ENCODE measurements at regions not wholly inside any gene's neighbourhood (a gene's known extent, or its start where the extent isn't known, plus 50 kb on each side); places are given as distances from the start of the nearest gene placed in this dataset.
"Not testable (repeated sequence)": the region's sequence is repeated elsewhere in the genome, so short reads cannot be mapped to it uniquely, and the experiment has no call there.

DNA sequence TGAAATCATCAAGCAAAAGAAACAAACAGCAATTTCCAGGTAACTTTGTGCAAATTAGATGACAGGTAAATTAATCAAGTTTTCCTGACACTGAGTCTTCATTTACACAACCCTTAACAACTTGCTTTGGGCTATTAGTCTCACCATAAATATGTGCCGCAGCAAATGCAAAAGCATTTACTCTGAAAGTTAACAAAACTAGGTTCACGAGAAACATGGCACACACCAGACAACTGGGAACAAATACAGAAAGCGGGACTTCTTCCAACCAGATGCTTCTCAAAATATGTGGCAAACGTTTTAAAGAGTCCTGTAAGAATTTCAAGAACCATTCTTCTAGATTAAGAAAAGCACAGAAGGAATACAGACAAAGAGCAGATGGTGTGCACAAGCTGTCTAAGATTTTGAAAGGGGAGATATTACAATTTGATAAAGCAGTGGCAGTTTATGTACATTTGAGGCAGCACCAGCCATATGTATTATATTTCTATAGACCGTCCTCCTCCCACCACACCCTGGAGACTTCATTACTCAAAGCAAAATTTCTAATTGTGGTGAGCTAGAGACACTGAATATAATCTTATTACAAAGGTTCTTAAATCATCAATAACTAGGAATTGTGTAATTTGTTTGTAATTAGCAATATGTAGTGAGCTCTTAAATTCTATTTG is 192.5 kb upstream of the ADAMTS3 start:
- TF ChIP-seq, protein P1, sequence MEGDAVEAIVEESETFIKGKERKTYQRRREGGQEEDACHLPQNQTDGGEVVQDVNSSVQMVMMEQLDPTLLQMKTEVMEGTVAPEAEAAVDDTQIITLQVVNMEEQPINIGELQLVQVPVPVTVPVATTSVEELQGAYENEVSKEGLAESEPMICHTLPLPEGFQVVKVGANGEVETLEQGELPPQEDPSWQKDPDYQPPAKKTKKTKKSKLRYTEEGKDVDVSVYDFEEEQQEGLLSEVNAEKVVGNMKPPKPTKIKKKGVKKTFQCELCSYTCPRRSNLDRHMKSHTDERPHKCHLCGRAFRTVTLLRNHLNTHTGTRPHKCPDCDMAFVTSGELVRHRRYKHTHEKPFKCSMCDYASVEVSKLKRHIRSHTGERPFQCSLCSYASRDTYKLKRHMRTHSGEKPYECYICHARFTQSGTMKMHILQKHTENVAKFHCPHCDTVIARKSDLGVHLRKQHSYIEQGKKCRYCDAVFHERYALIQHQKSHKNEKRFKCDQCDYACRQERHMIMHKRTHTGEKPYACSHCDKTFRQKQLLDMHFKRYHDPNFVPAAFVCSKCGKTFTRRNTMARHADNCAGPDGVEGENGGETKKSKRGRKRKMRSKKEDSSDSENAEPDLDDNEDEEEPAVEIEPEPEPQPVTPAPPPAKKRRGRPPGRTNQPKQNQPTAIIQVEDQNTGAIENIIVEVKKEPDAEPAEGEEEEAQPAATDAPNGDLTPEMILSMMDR (IDR thresholded peaks at IDR 0.05): no peak
- intact Hi-C loops (cut with DNase I; ENCODE audit: low total_unique reads): no loop called here
- H3K27ac ChIP-seq: no peak overlapping the region
- H3K27me3 ChIP-seq: no peaks in the 10 kb centered on the region
- DNase-seq: no peak
- no peaks in the 10 kb centered on the region for H3K4me1 ChIP-seq
- no peak overlapping the region for H3K4me3 ChIP-seq
- H3K36me3 ChIP-seq: no peaks in the 10 kb centered on the region
- H3K9me3 ChIP-seq: no peaks in the 10 kb centered on the region

DNA sequence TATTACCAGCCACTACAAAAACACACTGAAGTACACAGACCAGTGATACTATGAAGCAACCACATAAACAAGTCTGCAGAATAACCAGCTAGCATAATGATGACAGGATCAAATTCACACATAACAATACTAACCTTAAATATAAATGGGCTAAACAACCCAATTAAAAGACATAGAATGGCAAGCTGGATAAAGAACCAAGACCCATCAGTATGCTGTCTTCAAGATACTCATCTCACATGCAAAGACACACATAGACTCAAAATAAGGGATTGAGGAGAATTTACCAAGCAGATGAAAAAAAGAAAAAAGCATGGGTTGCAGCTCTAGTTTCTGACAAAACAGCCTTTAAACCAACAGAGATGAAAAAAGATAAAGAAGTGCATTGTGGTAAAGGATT is 184.4 kb upstream of the ADAMTS3 start:
- H3K27me3 ChIP-seq; H3K36me3 ChIP-seq; H3K4me3 ChIP-seq; intact Hi-C loops (cut with DNase I; ENCODE audit: low total_unique reads); H3K27ac ChIP-seq; DNase-seq; H3K4me1 ChIP-seq; H3K9me3 ChIP-seq: not testable (repeated sequence)

DNA sequence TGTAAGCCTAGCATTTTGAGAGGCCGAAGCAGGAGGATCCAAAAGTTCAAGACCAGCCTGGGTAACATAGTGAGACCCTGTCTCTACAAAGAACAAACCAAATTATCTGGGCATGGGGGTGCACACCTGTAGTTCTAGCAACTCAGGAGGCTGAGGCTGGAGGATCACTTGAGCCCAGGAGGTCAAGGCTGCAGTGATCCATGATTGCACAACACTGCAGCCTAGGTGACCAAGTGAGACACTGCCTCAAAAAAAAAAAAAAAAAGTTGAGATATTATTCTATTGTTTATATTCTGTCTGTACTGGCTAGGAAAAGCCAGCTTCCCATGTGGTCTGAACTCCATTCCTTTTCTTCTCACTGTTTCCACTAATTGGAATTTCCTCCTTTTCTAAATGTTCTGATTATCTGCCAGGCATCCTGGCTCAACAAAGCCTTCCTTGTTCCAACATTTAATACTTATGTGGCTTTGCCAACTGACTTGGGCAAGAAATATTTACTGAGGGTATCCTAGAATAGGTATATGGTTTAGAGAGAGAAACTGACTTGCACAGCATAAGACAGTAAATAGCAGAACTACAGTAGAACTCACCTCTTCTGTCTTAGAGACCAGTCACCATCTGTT is 175.2 kb upstream of the ADAMTS3 start:
- intact Hi-C loops (cut with DNase I; ENCODE audit: low total_unique reads): no loop called here
- DNase-seq: no peak
- TF ChIP-seq, protein P1 (IDR thresholded peaks at IDR 0.05): no peak
- H3K4me1 ChIP-seq: peaks cover 0 to 9% (median 3%) of the 10 kb centered on the region in 4 donors
- no peaks in the 10 kb centered on the region for H3K36me3 ChIP-seq
- H3K9me3 ChIP-seq: no peaks in the 10 kb centered on the region
- no peak overlapping the region for H3K4me3 ChIP-seq
- no peak overlapping the region for H3K27ac ChIP-seq
- H3K27me3 ChIP-seq: no peaks in the 10 kb centered on the region

DNA sequence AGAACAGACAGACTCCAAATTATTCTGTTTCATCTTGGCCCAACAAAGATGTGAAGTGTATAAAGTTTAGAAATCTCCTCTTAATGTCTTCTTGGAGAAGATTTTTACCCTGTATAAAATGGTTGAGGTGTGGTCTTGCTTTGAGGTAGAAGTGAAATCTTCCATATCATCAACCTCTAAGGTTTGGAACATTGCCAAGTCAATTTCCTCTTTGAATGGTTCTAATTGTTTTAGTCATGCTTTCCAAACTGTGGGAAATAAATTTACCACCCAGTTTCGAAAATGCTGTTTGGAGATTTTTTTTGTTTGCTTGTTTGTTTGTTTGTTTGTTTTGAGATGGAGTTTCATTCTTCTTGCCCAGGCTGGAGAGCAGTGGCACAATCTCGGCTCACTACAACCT is 174.1 kb upstream of the ADAMTS3 start:
- Histone ChIP-seq H3K4me3 (no peak overlapping the region), H3K9me3 (no peaks in the 10 kb centered on the region), H3K36me3 (no peaks in the 10 kb centered on the region), H3K4me1 (peaks cover 0 to 9% (median 3%) of the 10 kb centered on the region in 4 donors), H3K27me3 (no peaks in the 10 kb centered on the region), H3K27ac (no peak overlapping the region)
- TF ChIP-seq, protein P1 (IDR thresholded peaks at IDR 0.05): no peak
- no peak for DNase-seq
- intact Hi-C loops (cut with DNase I; ENCODE audit: low total_unique reads): no loop called here

DNA sequence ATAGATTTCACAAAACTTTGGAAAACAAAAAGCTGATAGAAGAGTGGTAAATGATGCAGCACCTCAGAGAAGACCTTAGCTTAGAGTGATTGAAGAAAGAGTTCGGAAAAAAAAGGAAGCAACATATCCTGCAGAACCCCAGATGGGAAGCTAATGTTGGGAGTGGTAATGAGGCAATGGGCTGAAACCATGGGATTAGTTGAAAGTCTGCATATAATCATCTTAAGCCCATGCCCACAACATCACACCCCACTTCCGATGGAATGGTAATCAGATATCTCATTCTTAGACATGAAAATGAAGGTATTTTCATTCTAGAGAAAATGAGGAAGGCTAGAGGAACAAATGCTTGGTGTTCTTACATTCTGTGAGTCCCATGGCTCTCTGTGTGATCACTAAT is 146.3 kb upstream of the ADAMTS3 start:
- no peak for DNase-seq

More for the DNA sequence above, 146.3 kb upstream of the ADAMTS3 start:
- no peak overlapping the region for H3K27ac ChIP-seq
- intact Hi-C loops (cut with DNase I; ENCODE audit: low total_unique reads): no loop called here
- no peak overlapping the region for H3K4me3 ChIP-seq
- no peaks in the 10 kb centered on the region for H3K9me3 ChIP-seq
- no peaks in the 10 kb centered on the region for H3K36me3 ChIP-seq
- H3K4me1 ChIP-seq: peaks cover 0 to 5% (median 0%) of the 10 kb centered on the region in 4 donors
- TF ChIP-seq, protein P1 (IDR thresholded peaks at IDR 0.05): no peak
- H3K27me3 ChIP-seq: no peaks in the 10 kb centered on the region
